Neural crest cell (in vitro differentiated cells): ENCODE measurements at regions not wholly inside any gene's neighbourhood (a gene's known extent, or its start where the extent isn't known, plus 50 kb on each side); places are given as distances from the start of the nearest gene placed in this dataset.
A peak's percentile ranks its signal among the peaks of the same experiment; 100 is the strongest.
"Not testable (repeated sequence)": the region's sequence is repeated elsewhere in the genome, so short reads cannot be mapped to it uniquely, and the experiment has no call there.

Source experiments
- DNase-seq: peaks from one replicate; pipeline ENCODE4 v3.0.0; 2021; ENCODE audit warnings: low read depth, mixed read lengths, low spot score
- H3K27ac Mint-ChIP-seq: one replicate; pipeline ENCODE4 v1.8.0; 2021; ENCODE audit warnings: mild to moderate bottlenecking, mixed read lengths; ENCODE audit not compliant: unreplicated experiment
- H3K27me3 Mint-ChIP-seq: 2 replicates; pipeline ENCODE4 v1.8.0; 2021; ENCODE audit warnings: low read depth, mild to moderate bottlenecking, mixed read lengths
- H3K36me3 Mint-ChIP-seq: 2 replicates; pipeline ENCODE4 v1.8.0; 2021; ENCODE audit warnings: low read depth, mild to moderate bottlenecking, mixed read lengths
- H3K4me1 Mint-ChIP-seq: 2 replicates; pipeline ENCODE4 v1.8.0; 2021; ENCODE audit warnings: mixed read lengths
- H3K4me3 Mint-ChIP-seq: one replicate; pipeline ENCODE4 v1.8.0; 2021; ENCODE audit warnings: mild to moderate bottlenecking, mixed read lengths
- H3K9me3 Mint-ChIP-seq: 2 replicates; pipeline ENCODE4 v1.8.0; 2021; ENCODE audit warnings: mixed read lengths
- TF ChIP-seq, protein P1 (sequence below): fragments of 200-600 bp; sonication (generic); conservative IDR thresholded peaks from 2 replicates; pipeline ENCODE4 v1.5.0; 2021; ENCODE audit warnings: antibody characterized with exemption, mild to moderate bottlenecking

DNA sequence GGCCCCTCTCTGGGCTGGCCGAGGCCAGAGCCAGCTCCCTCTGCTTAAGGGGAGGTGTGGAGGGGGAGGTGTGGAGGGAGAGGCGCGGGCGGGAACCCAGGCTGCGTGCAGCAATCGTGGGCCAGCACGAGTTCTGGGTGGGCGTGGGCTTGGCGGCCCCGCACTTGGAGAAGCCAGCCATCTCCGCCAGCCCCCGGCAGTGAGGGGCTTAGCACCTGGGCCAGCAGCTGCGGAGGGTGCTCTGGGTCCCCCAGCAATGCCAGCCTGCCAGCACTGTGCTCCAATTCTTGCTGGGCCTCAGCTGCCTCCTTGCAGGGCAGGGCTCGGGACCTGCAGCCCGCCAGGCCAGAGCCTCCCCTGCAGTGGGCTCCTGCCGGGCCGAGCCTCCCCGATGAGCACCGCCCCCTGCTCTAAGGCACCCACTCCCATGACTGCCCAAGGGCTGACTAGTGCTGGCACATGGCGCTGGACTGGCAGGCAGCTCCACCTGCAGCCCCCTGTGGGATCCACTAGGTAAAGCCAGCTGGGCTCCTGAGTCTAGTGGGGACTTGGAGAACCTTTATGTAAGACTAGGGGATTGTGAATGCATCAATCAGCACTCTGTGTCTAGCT, 96.7 kb upstream of the OR9G4 start:
- Mint-ChIP-seq H3K4me1 (peaks cover 4% of the 10 kb centered on the region), H3K27ac (no peak overlapping the region), H3K9me3 (no peaks in the 10 kb centered on the region), H3K4me3 (no peak overlapping the region), H3K36me3 (no peaks in the 10 kb centered on the region), H3K27me3 (peaks cover 2% of the 10 kb centered on the region)
- TF ChIP-seq, protein P1, sequence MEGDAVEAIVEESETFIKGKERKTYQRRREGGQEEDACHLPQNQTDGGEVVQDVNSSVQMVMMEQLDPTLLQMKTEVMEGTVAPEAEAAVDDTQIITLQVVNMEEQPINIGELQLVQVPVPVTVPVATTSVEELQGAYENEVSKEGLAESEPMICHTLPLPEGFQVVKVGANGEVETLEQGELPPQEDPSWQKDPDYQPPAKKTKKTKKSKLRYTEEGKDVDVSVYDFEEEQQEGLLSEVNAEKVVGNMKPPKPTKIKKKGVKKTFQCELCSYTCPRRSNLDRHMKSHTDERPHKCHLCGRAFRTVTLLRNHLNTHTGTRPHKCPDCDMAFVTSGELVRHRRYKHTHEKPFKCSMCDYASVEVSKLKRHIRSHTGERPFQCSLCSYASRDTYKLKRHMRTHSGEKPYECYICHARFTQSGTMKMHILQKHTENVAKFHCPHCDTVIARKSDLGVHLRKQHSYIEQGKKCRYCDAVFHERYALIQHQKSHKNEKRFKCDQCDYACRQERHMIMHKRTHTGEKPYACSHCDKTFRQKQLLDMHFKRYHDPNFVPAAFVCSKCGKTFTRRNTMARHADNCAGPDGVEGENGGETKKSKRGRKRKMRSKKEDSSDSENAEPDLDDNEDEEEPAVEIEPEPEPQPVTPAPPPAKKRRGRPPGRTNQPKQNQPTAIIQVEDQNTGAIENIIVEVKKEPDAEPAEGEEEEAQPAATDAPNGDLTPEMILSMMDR, result no peak
- no peak for DNase-seq

DNA sequence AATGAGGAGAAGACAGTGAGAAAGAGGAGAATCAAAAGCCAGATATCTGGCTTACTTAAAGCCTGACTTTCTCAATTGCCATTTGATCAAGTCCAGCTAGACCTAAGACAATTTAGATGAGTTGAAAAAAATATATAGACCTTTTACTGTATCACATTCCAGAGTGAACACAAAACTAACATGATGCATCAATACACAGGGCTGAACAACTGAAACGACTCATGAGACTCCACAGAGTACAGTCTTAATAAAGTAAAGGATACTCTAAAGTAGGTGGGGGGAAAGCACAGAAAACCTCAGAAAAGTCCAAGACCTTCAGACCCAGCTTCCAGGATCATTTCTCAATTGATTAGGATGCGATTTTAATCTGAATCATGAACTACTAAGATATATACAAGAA, 95.3 kb upstream of the OR9G4 start:
- Mint-ChIP-seq H3K4me3 (no peak overlapping the region), H3K27me3 (peaks cover 6% of the 10 kb centered on the region), H3K36me3 (no peaks in the 10 kb centered on the region), H3K27ac (no peak overlapping the region), H3K4me1 (peaks cover 4% of the 10 kb centered on the region), H3K9me3 (no peaks in the 10 kb centered on the region)
- no peak for DNase-seq
- TF ChIP-seq, protein P1, result no peak

DNA sequence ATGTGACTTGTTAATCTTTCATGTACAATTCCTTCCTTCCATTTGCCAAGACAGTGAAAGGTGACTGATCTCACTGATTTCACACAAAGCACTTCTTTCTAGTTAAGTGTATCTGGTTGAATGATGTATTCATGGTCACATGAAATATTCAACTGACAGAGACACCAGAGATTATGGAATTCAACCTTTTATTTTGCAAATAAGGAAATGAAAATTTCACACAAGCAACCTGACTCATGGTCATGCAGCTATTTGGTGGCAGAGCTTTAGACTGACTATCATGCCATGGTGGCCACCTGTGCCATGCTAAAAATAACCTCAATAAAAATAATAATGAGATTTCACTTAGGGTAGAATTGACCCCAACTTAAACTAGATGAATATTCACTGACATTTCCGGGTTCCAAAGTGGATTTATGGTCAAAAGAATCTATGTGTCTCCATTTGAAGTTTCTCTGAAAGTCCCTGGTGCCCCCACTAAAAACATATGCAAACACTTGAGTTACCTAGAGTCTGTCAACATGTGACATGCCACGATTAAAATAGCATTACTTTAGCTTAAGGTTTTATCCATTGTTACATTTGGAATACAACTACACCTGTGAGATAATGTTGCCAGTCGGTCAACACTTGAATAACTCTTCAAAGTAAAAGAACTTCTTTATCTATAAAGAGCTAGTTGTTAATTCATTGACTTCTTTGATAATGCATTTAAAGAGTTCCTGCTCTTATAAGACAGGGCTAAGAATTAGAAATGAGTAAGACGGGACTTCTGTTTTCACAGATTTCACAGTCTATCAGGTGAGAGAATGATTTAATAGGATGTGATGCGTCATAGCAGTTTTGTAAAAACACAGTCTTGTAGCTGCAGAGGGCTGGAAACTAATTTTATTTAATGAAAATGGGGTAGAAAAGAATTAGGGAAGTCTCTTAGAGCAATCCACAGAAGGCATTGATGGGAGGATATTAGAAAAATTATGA, 94.6 kb upstream of the OR9G4 start:
- H3K36me3 Mint-ChIP-seq, result no peaks in the 10 kb centered on the region
- DNase-seq, result no peak
- no peak overlapping the region for H3K27ac Mint-ChIP-seq
- H3K4me3 Mint-ChIP-seq, result no peak overlapping the region
- TF ChIP-seq, protein P1, result no peak
- H3K4me1 Mint-ChIP-seq, result peaks cover 4% of the 10 kb centered on the region
- H3K9me3 Mint-ChIP-seq, result no peaks in the 10 kb centered on the region
- peaks cover 6% of the 10 kb centered on the region for H3K27me3 Mint-ChIP-seq

DNA sequence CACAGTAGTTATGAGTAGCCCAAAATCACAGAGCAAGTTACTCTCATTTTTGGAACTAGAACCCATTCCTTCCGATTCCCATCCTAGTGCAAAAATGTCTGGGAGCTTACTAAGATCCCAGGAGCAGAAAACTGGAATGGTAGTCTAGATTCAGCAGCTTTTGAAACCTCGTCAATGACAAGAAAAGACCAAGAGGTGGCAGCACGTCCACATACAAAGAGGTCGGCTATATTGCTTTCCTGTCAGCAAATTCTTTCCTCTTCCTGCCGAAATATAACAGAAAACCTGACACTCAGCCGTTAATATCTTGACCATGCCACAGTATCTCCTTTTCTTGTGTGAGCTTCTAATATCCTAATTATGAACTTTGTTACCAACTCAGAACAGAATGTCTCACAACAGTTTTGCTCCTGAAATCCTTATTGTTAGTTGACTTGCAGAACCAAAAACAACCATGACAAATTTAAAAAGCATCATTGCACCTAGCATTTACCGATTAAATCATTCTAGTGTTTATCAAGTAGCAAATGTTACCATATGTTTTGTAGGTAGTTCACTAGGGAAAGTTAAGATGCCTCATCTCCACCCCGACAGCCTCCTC, 92.8 kb upstream of the OR9G4 start:
- Mint-ChIP-seq H3K27ac (no peak overlapping the region), H3K4me1 (peaks cover 4% of the 10 kb centered on the region), H3K4me3 (no peak overlapping the region), H3K27me3 (peaks cover 6% of the 10 kb centered on the region), H3K9me3 (no peaks in the 10 kb centered on the region), H3K36me3 (no peaks in the 10 kb centered on the region)
- TF ChIP-seq, protein P1, result peak; percentile 89
- peak; percentile 47 for DNase-seq

DNA sequence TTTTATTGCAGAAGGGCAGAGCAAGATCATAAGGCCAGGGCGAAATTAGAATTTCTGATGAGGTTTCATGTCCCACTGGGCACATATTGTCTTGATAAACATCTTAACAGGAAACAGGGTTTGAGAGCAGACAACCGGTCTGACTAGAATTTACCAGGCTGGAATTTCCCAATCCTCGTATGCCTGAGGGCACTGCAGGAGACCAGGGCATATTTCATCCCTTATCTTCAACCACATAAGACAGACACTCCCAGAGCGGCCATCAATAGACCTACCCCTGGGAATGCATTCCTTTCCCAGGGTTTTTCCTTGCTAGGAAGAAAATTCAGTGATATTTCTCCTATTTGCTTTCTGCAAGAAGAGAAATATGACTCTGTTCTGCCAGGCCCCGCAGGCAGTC, 78.9 kb upstream of the OR9G4 start:
- H3K9me3 Mint-ChIP-seq, result peaks cover 17% of the 10 kb centered on the region
- not testable (repeated sequence) for H3K4me1 Mint-ChIP-seq, H3K27me3 Mint-ChIP-seq, H3K4me3 Mint-ChIP-seq, H3K27ac Mint-ChIP-seq, H3K36me3 Mint-ChIP-seq, DNase-seq
